ENCODE measurements at regions not wholly inside any gene's neighbourhood (a gene's known extent, or its start where the extent isn't known, plus 50 kb on each side); places are given as distances from the start of the nearest gene placed in this dataset.

GRCh38 chr3:152558386-152558785 is 276.5 kb upstream of the P2RY1 start (continued):
- TF ChIP-seq AFF1 (IDR thresholded peaks at IDR 0.05; ENCODE audit: low read depth in 1 of 2, partially characterized antibody in 2 of 2) (no peak), MYC (IDR thresholded peaks at IDR 0.05; ENCODE audit: low read depth, low read length) (no peak), MYC (CRISPR knock-in tag; IDR thresholded peaks at IDR 0.05; ENCODE audit: borderline replicate concordance, low read depth) (no peak), ATF2 (CRISPR knock-in tag; IDR thresholded peaks at IDR 0.05) (no peak), RREB1 (CRISPR knock-in tag; IDR thresholded peaks at IDR 0.05) (no peak)

All from K562 (cell line).